CD14-positive monocyte (primary cell): ENCODE measurements at regions not wholly inside any gene's neighbourhood (a gene's known extent, or its start where the extent isn't known, plus 50 kb on each side); places are given as distances from the start of the nearest gene placed in this dataset.

Experiments
- DNase-seq, 3 donors: peaks; one replicate each; pipeline ENCODE4 v3.0.0-alpha.2; 2011 to 2022
- H2AFZ ChIP-seq: 2 replicates; pipeline ENCODE4 v1.6.0; 2012; ENCODE audit warnings: mild to moderate bottlenecking, low read depth, low read length, inconsistent platforms; ENCODE audit not compliant: insufficient read depth, poor library complexity, severe bottlenecking
- H3K27ac ChIP-seq, 2 donors: 1 replicate in 1 of 2; 2 replicates in 1 of 2; pipeline ENCODE4 v1.5.1; 2012 to 2013; ENCODE audit warnings: low read length in 2 of 2, control low read depth in 1 of 2, inconsistent platforms in 1 of 2, low read depth in 1 of 2, mild to moderate bottlenecking in 1 of 2
- H3K27me3 ChIP-seq, 2 donors: one replicate each; pipeline versions ENCODE4 v1.6.0 to v1.6.1; 2011 to 2013; ENCODE audit warnings: low read length in 2 of 2; ENCODE audit not compliant: control insufficient read depth in 2 of 2, insufficient read depth in 2 of 2
- H3K36me3 ChIP-seq, 2 donors: replicated peaks in 1 of 2; 1 replicate in 1 of 2; 2 replicates in 1 of 2; pipeline versions ENCODE4 v1.5.1 to v1.6.1; 2012 to 2013; ENCODE audit warnings: low read length in 2 of 2, control low read depth in 1 of 2, inconsistent platforms in 1 of 2, mild to moderate bottlenecking in 1 of 2; ENCODE audit not compliant: insufficient read depth in 2 of 2, control insufficient read depth in 1 of 2
- H3K4me1 ChIP-seq, 2 donors: 1 replicate in 1 of 2; 2 replicates in 1 of 2; pipeline versions ENCODE4 v1.5.1 to v1.6.1; 2012 to 2013; ENCODE audit warnings: low read length in 2 of 2, control low read depth in 1 of 2, inconsistent platforms in 1 of 2, mild to moderate bottlenecking in 1 of 2, moderate library complexity in 1 of 2; ENCODE audit not compliant: insufficient read depth in 2 of 2, control insufficient read depth in 1 of 2
- H3K4me2 ChIP-seq: replicated peaks from 2 replicates; pipeline ENCODE3; 2012; ENCODE audit warnings: low read length, moderate library complexity, mild to moderate bottlenecking; ENCODE audit not compliant: poor library complexity, severe bottlenecking; ENCODE audit errors: extremely low read depth
- H3K4me3 ChIP-seq, 3 experiments: fragments of 200-600 bp in 1 of 3; sonication (generic) in 1 of 3; replicated peaks in 1 of 3; 1 replicate in 2 of 3; 2 replicates in 1 of 3; pipeline ENCODE4 v1.5.1; 2011 to 2013; ENCODE audit warnings: low read length in 3 of 3, mild to moderate bottlenecking in 3 of 3, control low read depth in 2 of 3, low read depth in 2 of 3, inconsistent platforms in 1 of 3, moderate library complexity in 1 of 3
- H3K79me2 ChIP-seq: 2 replicates; pipeline ENCODE4 v1.6.0; 2012; ENCODE audit warnings: mild to moderate bottlenecking, control low read depth, inconsistent platforms, low read length, moderate library complexity; ENCODE audit not compliant: insufficient read depth
- H3K9ac ChIP-seq: 2 replicates; pipeline ENCODE4 v1.6.0; 2017; ENCODE audit warnings: low read length, mild to moderate bottlenecking; ENCODE audit not compliant: insufficient read depth, poor library complexity, severe bottlenecking
- H3K9me3 ChIP-seq, 2 donors: replicated peaks in 1 of 2; 1 replicate in 1 of 2; 2 replicates in 1 of 2; pipeline versions ENCODE4 v1.5.1 to v1.6.1; 2012 to 2013; ENCODE audit warnings: low read length in 2 of 2, control low read depth in 1 of 2; ENCODE audit not compliant: control insufficient read depth in 1 of 2, insufficient read depth in 1 of 2
- H4K20me1 ChIP-seq: 2 replicates; pipeline ENCODE4 v1.6.0; 2012; ENCODE audit warnings: mild to moderate bottlenecking, low read length, control low read depth, moderate library complexity; ENCODE audit not compliant: insufficient read depth
- H3K27ac Mint-ChIP-seq, 7 donors: one replicate each; pipeline ENCODE4 v1.8.0; 2020; ENCODE audit warnings: mild to moderate bottlenecking in 7 of 7, mixed read lengths in 7 of 7, moderate library complexity in 6 of 7, inconsistent platforms in 2 of 7
- H3K27me3 Mint-ChIP-seq, 3 donors: one replicate each; pipeline ENCODE4 v1.8.0; 2021 to 2022; ENCODE audit warnings: low read depth in 3 of 3, mild to moderate bottlenecking in 3 of 3, mixed read lengths in 3 of 3, moderate library complexity in 3 of 3, inconsistent platforms in 1 of 3
- H3K36me3 Mint-ChIP-seq, 2 donors: one replicate each; pipeline ENCODE4 v1.8.0; 2020; ENCODE audit warnings: mixed read lengths in 2 of 2, inconsistent platforms in 1 of 2, mild to moderate bottlenecking in 1 of 2
- H3K4me1 Mint-ChIP-seq: one replicate; pipeline ENCODE4 v1.8.0; 2020; ENCODE audit warnings: mild to moderate bottlenecking, mixed read lengths
- H3K4me3 Mint-ChIP-seq, 2 donors: one replicate each; pipeline ENCODE4 v1.8.0; 2020; ENCODE audit warnings: mild to moderate bottlenecking in 2 of 2, mixed read lengths in 2 of 2, moderate library complexity in 1 of 2
- H3K9me3 Mint-ChIP-seq, 7 donors: one replicate each; pipeline ENCODE4 v1.8.0; 2020 to 2022; ENCODE audit warnings: mixed read lengths in 7 of 7, mild to moderate bottlenecking in 6 of 7, moderate library complexity in 6 of 7, inconsistent platforms in 2 of 7
- CTCF ChIP-seq: fragments of 200-600 bp; IDR thresholded peaks from one replicate; pipeline ENCODE4 v1.8.0; 2022; ENCODE audit warnings: antibody characterized with exemption, mild to moderate bottlenecking
- WGBS: methylation state at CpG from one replicate; pipeline ENCODE4 v1.1.5; 2013; ENCODE audit warnings: missing lambda C conversion rate; ENCODE audit not compliant: insufficient coverage; 5-methylcytosine and 5-hydroxymethylcytosine counted together
- intact Hi-C, 2 donors: fragments of 100-400 bp; cut with micrococcal nuclease; formaldehyde crosslinking; loops; one replicate each; pipeline versions ENCODE4 v1.15.0 to v1.15.1; 2023

GRCh38 chrX:149371986-149372385 lies 133.1 kb downstream of the IDS start:
- Histone ChIP-seq H3K9ac (no peak overlapping the region), H3K27ac (no peak overlapping the region), H3K36me3 (no peaks in the 10 kb centered on the region), H3K4me3 (no peak overlapping the region), H4K20me1 (no peaks in the 10 kb centered on the region), H3K27me3 (no peaks in the 10 kb centered on the region), H3K79me2 (no peaks in the 10 kb centered on the region), H3K4me2 (no peak overlapping the region), H2AFZ (no peak overlapping the region), H3K4me1 (no peaks in the 10 kb centered on the region), H3K9me3 (no peaks in the 10 kb centered on the region)
- Mint-ChIP-seq H3K27me3 (peaks cover 0 to 1% (median 0%) of the 10 kb centered on the region in 3 donors), H3K36me3 (no peaks in the 10 kb centered on the region), H3K4me1 (no peaks in the 10 kb centered on the region), H3K4me3 (no peak overlapping the region), H3K9me3 (peaks cover 0 to 9% (median 1%) of the 10 kb centered on the region in 7 donors), H3K27ac (no peak overlapping the region)
- WGBS: no CpG with 5 or more reads among the region's 3 CpGs
- intact Hi-C loops: no loop called here
- no peak for DNase-seq
- no peak for TF ChIP-seq CTCF

- no peaks in the 10 kb centered on the region for H3K36me3 Mint-ChIP-seq
- no peak for TF ChIP-seq CTCF
- intact Hi-C loops: no loop called here
- H2AFZ ChIP-seq: no peak overlapping the region
- no peak overlapping the region for H3K4me2 ChIP-seq
- H3K9ac ChIP-seq: no peak overlapping the region
- peaks cover 0 to 9% (median 1%) of the 10 kb centered on the region in 7 donors for H3K9me3 Mint-ChIP-seq
- H3K27me3 ChIP-seq: no peaks in the 10 kb centered on the region
- no peak overlapping the region for H3K4me3 ChIP-seq
- H3K4me1 ChIP-seq: no peaks in the 10 kb centered on the region
- no peaks in the 10 kb centered on the region for H3K9me3 ChIP-seq
- no peaks in the 10 kb centered on the region for H3K79me2 ChIP-seq
- H4K20me1 ChIP-seq: no peaks in the 10 kb centered on the region
- H3K4me1 Mint-ChIP-seq: no peaks in the 10 kb centered on the region
- H3K4me3 Mint-ChIP-seq: no peak overlapping the region
- H3K27me3 Mint-ChIP-seq: peaks cover 0 to 1% (median 0%) of the 10 kb centered on the region in 3 donors
- no peaks in the 10 kb centered on the region for H3K36me3 ChIP-seq
- DNase-seq: no peak
- H3K27ac ChIP-seq: no peak overlapping the region
- H3K27ac Mint-ChIP-seq: no peak overlapping the region
- whole genome bisulfite sequencing: 80% methylated on average over 1 of the region's 6 CpGs
Observed at GRCh38 chrX:149370097-149370496, 135.0 kb downstream of the IDS start.
